ENCODE measurements at regions not wholly inside any gene's neighbourhood (a gene's known extent, or its start where the extent isn't known, plus 50 kb on each side); places are given as distances from the start of the nearest gene placed in this dataset.

DNA sequence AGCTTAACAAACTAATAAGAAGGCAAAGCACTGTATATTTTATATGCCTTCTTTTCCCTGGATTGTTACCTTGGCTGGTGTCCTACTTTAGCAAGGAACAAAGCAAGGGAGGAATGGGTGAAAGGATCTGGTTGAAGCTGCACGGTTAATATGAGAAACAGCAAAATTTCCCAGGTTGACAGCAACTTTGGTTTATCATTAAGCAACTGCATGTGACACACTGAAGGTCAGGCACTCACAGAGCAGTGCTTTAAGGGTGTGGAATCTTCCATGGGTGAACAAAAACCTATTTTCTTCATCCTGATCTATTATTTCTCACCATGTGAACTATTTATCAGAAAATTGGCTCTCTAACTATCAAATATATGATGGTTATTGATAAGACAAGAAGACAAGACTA is 109.0 kb upstream of the ATP10B start:
- DNase-seq (ENCODE audit: low spot score) (no peak), ATAC-seq (no peak)

DNA sequence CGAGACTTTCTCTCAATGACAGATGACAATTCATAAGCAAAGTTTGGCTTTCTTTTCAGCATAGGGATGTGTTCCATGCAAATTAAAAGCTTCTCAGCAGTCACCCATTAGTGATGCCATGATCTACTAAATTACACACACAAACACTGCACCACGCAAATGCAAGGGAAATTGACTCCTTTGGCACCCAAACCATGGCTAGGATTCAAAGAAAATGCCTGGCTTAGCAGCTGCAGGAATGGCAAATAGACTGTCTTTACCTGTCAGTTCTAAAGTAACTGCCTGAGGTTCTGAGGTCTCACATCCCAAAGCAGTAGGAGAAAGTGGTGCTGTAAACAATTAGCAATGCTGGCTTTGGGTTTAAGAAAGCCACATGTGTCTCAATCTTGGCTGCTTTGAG is 108.6 kb upstream of the ATP10B start:
- ATAC-seq, result no peak
- DNase-seq (ENCODE audit: low spot score), result no peak

DNA sequence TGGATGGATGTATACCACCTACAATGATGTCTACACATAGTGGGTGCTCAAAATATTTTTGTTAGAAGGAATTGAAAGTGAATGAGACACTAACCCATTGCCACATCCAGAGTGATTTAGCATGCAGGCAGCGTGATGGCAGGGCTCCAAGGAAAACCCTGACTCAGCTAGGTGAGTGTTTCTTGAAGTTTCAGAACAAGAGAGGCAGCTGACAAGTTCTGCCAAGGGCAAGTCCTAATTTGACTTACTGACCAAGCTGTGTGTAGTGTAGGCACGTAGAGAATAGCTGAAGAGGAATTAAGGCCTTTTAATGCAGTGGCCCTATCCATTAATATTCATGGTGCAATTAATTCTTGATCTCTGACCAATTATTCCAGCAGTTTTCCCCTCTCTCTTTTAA is 107.8 kb upstream of the ATP10B start:
- ATAC-seq, result no peak

DNA sequence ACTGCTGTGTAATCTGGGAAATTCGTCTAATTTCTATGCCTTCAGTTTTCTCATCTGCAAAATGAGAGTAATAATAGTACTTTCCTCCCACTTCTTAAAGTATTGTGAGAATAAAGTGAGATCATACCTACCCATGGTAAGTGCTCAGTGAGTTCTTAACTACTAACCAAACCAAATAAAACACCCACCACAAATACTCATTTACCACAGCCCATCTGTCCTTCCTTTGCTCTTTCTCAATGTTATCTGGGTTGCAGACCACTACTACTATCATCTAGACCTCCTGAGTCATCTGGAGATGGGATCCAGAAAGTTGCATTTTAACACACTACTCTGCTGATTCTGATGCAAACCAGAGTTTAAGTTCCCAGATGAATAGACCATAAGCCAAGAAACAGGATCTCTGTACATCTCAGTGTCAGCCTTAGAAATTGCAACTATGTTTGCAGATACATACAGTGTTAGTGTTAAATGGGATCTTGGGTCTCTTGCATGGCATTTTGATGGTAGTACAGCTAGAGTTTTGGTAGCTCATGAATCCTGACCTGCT is 105.4 kb upstream of the ATP10B start:
- ATAC-seq (no peak), DNase-seq (ENCODE audit: low spot score) (no peak)

More for the DNA sequence above, 107.8 kb upstream of the ATP10B start:
- DNase-seq (ENCODE audit: low spot score), result no peak

GRCh38 chr5:160956051-160956450 is 104.0 kb upstream of the ATP10B start:
- ATAC-seq (no peak), DNase-seq (ENCODE audit: low spot score) (no peak)

- ATAC-seq (no peak), DNase-seq (ENCODE audit: low spot score) (no peak)
Measured at GRCh38 chr5:160950311-160950710, 98.3 kb upstream of the ATP10B start.

- ATAC-seq, result no peak
- no peak for DNase-seq (ENCODE audit: low spot score)
Measured at GRCh38 chr5:160940725-160941124, 88.7 kb upstream of the ATP10B start.

DNA sequence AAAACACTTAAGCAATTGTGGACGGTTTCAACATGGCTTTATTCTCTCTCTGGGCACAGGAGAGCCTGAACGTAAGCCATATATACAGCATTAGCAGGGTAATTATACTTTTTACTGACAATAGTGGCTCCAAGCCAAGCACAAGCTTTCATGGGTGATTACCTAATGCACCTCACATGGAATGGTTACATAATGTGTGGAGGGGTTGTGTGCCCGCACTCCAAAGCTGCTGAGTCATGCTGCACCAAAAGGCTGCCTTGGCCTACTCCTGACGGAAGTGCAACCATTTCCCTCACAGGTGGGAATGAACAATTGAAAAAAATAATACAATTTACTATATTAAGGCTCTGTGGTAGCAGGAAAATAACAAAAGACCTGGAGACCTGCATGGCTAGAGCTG is 86.5 kb upstream of the ATP10B start:
- ATAC-seq (peak; percentile 27), DNase-seq (ENCODE audit: low spot score) (no peak)

- no peak for DNase-seq (ENCODE audit: low spot score)
- ATAC-seq, result no peak
Measured at GRCh38 chr5:160937570-160937969, 85.6 kb upstream of the ATP10B start.

DNA sequence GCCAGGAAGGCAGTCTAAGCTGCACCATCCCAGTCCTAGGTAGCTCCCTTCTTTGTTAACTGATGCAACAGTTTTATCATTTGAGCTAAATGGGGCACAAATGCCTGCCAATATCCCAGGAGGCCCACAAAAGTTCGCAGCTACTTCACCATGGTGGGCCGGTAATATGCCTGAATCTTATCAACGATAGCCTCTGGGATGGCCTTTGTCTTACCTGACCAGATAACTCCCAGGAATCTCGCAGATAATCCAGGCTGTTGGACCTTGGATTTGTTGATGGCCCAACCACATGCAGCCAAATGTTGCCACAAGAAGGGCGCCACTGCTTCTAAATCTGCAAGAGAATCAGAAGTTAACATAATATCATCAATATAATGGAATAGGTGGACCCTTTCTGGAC is 83.8 kb upstream of the ATP10B start:
- no peak for ATAC-seq
- DNase-seq (ENCODE audit: low spot score), result no peak

DNA sequence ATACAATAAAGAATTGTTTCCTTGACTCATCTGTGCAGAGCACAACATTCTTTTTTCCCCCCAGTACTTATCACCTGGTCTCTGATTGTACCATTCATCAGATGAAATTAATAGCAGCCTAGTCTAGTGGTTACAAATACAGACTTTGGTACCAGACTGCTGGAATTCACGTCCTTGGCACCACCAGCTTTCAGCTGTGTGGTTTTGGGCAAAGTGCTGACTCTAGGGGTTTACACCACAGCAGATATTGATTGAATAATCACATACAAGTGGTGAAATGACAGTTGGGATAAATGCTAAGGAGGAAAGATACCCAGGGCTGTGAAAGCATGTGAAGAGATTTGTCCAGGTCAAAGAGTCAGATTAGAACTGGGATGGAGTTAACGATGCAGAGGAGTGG is 79.3 kb upstream of the ATP10B start:
- peak; percentile 71 for ATAC-seq
- no peak for DNase-seq (ENCODE audit: low spot score)

DNA sequence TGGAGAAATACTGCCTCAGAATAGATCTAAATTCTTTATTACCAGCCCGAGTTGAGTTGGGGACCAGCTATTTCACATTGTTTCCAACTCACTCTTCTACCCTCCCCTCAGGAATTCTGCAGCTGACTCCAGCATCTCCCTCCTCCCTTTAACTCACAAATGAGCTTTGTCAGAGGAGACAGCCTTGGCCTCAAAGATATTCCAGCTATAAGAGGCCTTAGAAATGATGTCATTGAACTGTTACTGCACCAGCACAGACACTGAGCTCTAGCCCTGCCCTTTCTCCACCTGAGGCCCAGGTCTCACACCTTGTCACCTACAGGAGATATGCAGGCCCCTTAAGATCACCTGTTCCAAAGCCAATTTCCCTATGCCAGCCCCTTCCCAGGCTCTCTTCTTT is 78.4 kb upstream of the ATP10B start:
- DNase-seq (ENCODE audit: low spot score) (no peak), ATAC-seq (no peak)

- ATAC-seq (no peak), DNase-seq (ENCODE audit: low spot score) (no peak)
Measured at GRCh38 chr5:160929906-160930305, 77.9 kb upstream of the ATP10B start.

DNA sequence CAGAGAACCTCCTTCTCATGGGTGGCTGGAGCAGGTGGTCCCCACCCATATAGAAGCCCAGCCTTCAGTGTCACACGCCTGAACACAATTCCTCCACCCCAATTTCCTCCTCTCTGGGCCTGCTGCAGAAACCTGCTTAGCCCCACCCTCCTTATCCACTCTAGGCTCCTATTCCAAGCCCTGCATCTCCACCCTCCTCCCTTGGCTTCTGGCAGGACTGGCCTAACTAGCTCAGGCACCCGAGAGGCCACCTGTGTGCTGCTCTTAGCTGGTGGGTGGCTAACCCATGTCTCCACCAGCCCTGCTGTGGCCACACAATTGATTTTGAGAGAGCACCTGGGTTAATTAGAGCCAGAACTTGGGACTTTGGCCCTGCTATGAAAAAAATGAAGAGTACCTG is 77.3 kb upstream of the ATP10B start:
- ATAC-seq (no peak), DNase-seq (ENCODE audit: low spot score) (no peak)

GRCh38 chr5:160926428-160926827 is 74.4 kb upstream of the ATP10B start:
- DNase-seq (ENCODE audit: low spot score) (no peak), ATAC-seq (no peak)

DNA sequence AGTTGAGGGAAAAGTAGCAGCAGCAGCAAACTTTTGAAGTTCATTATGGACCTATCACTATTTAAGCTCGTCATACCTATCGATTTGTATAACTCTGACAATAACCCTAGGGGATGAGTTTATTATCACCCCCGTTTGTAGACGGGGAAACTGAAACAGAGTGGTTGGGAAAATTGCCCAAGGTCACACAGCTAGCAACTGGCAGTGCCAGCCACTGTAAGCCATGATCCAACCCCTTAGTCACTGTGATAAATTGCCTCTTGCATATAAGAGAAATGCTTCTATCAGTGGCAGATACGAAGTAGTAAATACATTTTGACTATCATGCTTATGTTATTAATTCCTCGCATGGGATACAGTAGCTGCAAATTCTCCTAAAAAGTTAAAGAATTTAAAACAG is 73.3 kb upstream of the ATP10B start:
- DNase-seq (ENCODE audit: low spot score), result no peak

DNA sequence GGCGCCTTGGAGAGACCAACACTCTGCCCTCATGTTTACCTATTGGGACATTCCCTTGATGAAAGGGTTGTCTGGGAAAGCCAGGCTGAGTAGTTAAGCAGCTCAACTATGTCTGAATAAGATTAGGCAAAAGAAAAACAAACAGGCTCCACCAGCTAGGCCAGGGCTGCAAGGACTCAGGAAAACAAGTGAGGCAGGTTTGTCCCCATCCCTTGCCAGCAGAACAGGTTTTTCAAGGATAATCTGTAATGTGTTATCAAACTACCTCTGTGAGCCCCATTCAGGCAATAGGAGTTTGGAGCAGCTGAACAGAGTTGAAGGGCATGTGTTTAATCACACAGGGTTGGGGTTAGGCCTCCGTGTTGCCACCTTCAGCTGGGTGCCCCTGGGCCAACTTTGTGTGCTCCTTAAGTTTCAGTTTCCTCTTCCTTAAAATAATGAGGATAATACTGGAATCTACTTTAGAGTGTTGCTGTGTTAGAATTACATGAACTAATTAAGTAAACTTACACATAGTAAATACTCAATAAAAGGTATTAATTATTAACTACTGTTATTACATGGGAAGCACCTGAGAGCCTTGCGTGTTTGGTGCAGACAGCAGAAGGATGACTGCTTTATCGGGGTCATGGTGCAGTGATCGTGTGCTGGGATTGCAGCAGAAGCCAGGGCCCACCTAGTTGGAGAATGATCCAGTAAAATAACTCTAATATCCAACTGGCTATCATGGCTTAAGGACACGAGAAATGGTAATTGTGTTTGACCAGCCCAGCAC is 72.1 kb upstream of the ATP10B start:
- ATAC-seq (peak; percentile 43), DNase-seq (ENCODE audit: low spot score) (no peak)

More for the DNA sequence above, 73.3 kb upstream of the ATP10B start:
- ATAC-seq, result no peak

DNA sequence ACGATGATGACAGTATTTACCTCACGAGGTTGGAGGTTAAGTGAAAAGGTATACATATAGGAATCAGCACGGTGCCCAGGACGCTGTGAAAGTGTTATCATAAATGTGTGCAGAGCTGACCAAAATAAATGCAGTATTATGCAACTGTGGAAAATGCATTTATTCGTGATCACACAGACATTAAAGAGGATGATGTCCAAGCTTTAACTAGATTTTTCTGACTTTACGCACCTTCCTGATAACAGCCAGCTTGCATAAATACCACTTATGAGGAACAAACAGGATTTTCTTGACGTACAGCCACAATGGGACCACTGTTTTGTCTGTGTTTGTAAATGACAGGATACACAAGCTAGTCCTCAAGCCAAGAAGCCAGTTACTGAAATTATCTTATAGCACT is 71.4 kb upstream of the ATP10B start:
- ATAC-seq, result no peak
- DNase-seq (ENCODE audit: low spot score), result no peak

- DNase-seq (ENCODE audit: low spot score), result no peak
Measured at GRCh38 chr5:160922311-160922710, 70.3 kb upstream of the ATP10B start.

DNA sequence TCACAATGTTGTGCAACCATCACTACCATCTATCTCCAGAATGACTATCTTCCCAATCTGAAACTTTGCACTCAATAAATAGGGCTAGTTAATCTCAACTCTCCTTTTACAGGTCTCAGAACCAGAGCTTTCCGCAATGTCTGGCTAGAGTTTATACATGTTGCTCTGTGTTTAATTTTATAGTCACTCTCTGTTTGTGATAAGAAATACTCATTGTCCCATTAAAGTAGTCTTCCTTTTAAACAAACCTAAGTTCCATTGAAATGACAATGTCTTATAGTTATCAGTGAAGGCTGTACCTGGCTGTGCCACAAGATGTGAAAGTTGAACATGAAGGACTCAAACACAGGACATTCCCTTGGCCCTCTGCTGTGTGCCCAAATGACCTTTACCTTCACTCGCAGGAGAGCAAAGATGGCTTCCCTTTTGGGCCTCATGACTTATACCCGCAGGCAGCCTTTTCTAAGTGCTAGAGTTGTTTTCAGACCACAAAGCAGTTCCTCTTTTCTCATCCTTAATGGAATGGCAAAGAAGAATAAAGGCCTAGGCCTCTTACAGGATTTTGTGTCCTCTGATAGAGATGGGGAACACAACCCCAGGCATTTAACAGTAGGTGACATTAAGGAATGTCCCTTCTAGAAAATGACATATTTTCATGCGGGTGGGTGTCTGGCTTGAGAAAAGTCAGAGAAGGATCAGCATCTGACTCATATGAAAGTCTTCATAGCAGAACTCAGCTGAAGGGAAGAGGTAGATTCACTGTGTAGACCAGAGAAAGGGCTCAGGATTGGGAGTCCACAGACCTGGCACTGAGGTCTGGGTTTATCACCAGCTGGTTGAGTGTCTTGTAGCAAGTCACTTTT is 69.6 kb upstream of the ATP10B start:
- no peak for ATAC-seq
- no peak for DNase-seq (ENCODE audit: low spot score)

More at GRCh38 chr5:160922311-160922710, 70.3 kb upstream of the ATP10B start:
- no peak for ATAC-seq

- no peak for ATAC-seq
- no peak for DNase-seq (ENCODE audit: low spot score)
Measured at GRCh38 chr5:160919626-160920025, 67.6 kb upstream of the ATP10B start.

DNA sequence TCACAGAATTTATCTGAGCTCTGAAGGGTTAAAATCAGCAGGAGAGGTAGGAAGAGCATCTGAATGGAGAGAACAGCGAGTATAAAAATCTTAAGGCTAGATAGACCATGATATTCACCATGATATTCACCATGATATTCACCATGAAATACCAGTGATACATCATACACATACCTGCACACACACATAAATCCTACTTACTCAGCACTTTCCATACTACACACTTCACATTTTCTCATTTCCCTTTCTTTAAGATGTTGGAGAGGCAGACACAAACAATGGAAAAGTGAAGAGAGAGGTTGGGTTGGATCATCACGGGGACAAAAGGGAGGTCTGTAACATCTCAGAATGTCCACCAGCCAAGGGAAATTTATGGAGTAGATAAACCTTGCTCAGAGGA is 66.4 kb upstream of the ATP10B start:
- no peak for ATAC-seq
- DNase-seq (ENCODE audit: low spot score), result no peak
